GM10266 (cell line): ENCODE measurements at regions not wholly inside any gene's neighbourhood (a gene's known extent, or its start where the extent isn't known, plus 50 kb on each side); places are given as distances from the start of the nearest gene placed in this dataset.

Source experiments
- DNase-seq: peaks from one replicate; pipeline ENCODE4 v3.0.0; 2012; ENCODE audit errors: extremely low spot score
- CTCF ChIP-seq: IDR thresholded peaks from 2 replicates; pipeline ENCODE4 v1.5.1; 2012; ENCODE audit warnings: mild to moderate bottlenecking, low read depth; ENCODE audit not compliant: control insufficient read depth, insufficient read depth; ENCODE audit errors: missing control alignments

GRCh38 chrX:112377481-112377880 is 294.9 kb upstream of the TRPC5 start:
- TF ChIP-seq CTCF: no peak
- no peak for DNase-seq

GRCh38 chrX:112368371-112368770 is 285.8 kb upstream of the TRPC5 start:
- no peak for DNase-seq
- TF ChIP-seq CTCF: peak; percentile 12

GRCh38 chrX:112367065-112367464 is 284.5 kb upstream of the TRPC5 start:
- DNase-seq: no peak
- TF ChIP-seq CTCF: no peak

- no peak for TF ChIP-seq CTCF
- no peak for DNase-seq
These were observed 277.3 kb upstream of the TRPC5 start for GRCh38 chrX:112359906-112360305.

- TF ChIP-seq CTCF: no peak
- DNase-seq: no peak
These were observed 273.4 kb upstream of the TRPC5 start for GRCh38 chrX:112355931-112356330.

- no peak for DNase-seq
- TF ChIP-seq CTCF: no peak
These were observed 259.0 kb upstream of the TRPC5 start for GRCh38 chrX:112341598-112341997.

- no peak for TF ChIP-seq CTCF
- no peak for DNase-seq
These were observed 230.6 kb upstream of the TRPC5 start for GRCh38 chrX:112313201-112313600.
